Ascending aorta (tissue), 2 donors: ENCODE measurements at regions not wholly inside any gene's neighbourhood (a gene's known extent, or its start where the extent isn't known, plus 50 kb on each side); places are given as distances from the start of the nearest gene placed in this dataset.

Experiments
- DNase-seq, 2 donors: peaks; one replicate each; pipeline ENCODE4 v3.0.0-alpha.2; 2019; ENCODE audit warnings: low spot score in 2 of 2
- H3K27ac ChIP-seq, 2 donors: fragments of 200-600 bp; sonication (generic); one replicate each; pipeline ENCODE4 v1.5.1; 2016 to 2017; ENCODE audit warnings: mild to moderate bottlenecking in 1 of 2
- H3K27me3 ChIP-seq: fragments of 200-600 bp; sonication (generic); one replicate; pipeline ENCODE4 v1.5.1; 2017
- H3K36me3 ChIP-seq, 2 donors: fragments of 200-600 bp; sonication (generic); one replicate each; pipeline ENCODE4 v1.5.1; 2016
- H3K4me1 ChIP-seq, 2 donors: fragments of 200-600 bp; sonication (generic); one replicate each; pipeline ENCODE4 v1.5.1; 2016 to 2017; ENCODE audit warnings: mild to moderate bottlenecking in 1 of 2
- H3K4me3 ChIP-seq, 2 donors: fragments of 200-600 bp; sonication (generic); one replicate each; pipeline ENCODE4 v1.5.1; 2016 to 2017; ENCODE audit warnings: mild to moderate bottlenecking in 1 of 2
- H3K9me3 ChIP-seq, 2 donors: fragments of 200-600 bp; sonication (generic); one replicate each; pipeline ENCODE4 v1.5.1; 2016
- intact Hi-C: fragments of 100-400 bp; cut with DNase I; formaldehyde crosslinking; loops from one replicate; pipeline ENCODE4 v1.15.1; 2023
- TF ChIP-seq, protein P1 (sequence below), 3 experiments: fragments of 200-600 bp in 2 of 3; fragments of 450-650 bp in 1 of 3; sonication (generic) in 2 of 3; IDR thresholded peaks; one replicate each; pipeline ENCODE4 v1.5.1; 2016 to 2019; ENCODE audit warnings: antibody characterized with exemption in 3 of 3, mild to moderate bottlenecking in 1 of 3, moderate library complexity in 1 of 3

DNA sequence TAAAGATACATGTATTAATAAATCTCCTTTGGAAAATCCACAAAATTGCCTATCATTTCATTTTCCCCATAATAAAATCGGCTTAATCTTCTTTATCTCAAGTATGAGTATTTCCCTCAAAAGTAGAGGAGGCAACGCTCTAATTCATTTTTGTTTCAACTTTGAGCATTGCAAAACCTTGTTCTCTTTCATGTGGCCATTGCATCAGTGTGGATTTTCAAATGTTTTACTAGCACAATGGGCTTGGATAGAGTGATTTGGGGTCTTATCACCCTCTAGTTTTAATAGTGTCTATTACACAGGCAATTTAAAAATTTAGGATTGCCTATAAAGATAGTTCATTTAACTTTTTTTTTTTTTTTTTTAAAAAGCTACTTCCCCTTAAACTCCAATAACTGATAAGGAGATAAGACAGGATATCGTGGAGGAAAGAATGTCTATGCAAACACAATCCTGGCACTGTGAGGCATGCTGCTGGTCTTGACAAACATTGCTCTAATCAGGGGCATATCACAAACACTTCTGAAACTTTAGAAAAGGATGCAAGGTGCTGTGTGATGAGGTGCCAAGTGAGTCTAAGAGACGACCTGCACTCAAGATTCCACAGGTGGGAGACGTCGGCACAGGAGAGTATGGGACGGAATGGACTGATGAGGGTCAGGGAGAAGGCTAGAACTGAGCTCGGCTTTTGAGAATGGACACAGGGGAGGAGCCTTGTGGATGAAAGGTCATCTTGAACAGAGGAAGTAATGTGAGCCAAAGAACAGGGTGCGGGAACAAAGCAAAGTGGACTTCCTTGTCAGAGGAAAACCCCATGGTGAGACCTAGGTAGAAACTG lies 199.7 kb downstream of the IRS2 start:
- DNase-seq: no peak
- Histone ChIP-seq H3K9me3 (no peaks in the 10 kb centered on the region), H3K36me3 (no peaks in the 10 kb centered on the region), H3K4me3 (no peak overlapping the region), H3K27ac (no peak overlapping the region), H3K27me3 (no peaks in the 10 kb centered on the region), H3K4me1 (no peaks in the 10 kb centered on the region)
- intact Hi-C loops: no loop called here
- TF ChIP-seq, protein P1, sequence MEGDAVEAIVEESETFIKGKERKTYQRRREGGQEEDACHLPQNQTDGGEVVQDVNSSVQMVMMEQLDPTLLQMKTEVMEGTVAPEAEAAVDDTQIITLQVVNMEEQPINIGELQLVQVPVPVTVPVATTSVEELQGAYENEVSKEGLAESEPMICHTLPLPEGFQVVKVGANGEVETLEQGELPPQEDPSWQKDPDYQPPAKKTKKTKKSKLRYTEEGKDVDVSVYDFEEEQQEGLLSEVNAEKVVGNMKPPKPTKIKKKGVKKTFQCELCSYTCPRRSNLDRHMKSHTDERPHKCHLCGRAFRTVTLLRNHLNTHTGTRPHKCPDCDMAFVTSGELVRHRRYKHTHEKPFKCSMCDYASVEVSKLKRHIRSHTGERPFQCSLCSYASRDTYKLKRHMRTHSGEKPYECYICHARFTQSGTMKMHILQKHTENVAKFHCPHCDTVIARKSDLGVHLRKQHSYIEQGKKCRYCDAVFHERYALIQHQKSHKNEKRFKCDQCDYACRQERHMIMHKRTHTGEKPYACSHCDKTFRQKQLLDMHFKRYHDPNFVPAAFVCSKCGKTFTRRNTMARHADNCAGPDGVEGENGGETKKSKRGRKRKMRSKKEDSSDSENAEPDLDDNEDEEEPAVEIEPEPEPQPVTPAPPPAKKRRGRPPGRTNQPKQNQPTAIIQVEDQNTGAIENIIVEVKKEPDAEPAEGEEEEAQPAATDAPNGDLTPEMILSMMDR (IDR thresholded peaks at IDR 0.05): no peak

DNA sequence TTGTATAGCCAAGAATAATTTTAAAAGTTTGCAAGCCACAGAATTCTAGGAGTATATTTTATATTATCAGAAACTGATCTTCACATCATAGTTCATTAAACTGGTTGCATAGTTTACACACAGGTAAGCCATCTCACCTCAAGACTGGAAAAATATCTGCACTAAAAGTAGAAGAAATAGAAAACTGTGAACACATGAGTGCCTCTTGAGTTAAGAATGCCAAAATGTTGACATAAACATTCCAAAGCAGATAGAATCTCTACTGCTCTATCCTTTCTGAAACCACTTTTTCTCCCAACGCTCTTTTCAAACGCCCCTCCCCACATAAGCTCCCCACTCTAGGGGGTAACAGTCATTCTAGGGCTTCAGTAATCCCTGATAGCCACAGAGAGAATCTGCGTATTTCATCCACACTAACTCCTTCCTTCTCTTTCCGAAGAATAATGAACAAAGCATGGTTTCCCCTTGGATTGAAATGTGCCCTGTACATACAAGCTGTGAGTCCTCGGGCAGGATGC lies 201.5 kb downstream of the IRS2 start:
- Histone ChIP-seq H3K27me3 (no peaks in the 10 kb centered on the region), H3K9me3 (no peaks in the 10 kb centered on the region), H3K4me1 (no peaks in the 10 kb centered on the region), H3K4me3 (no peak overlapping the region), H3K27ac (no peak overlapping the region), H3K36me3 (no peaks in the 10 kb centered on the region)
- no peak for DNase-seq
- intact Hi-C loops: no loop called here
- TF ChIP-seq, protein P1 (IDR thresholded peaks at IDR 0.05): no peak

DNA sequence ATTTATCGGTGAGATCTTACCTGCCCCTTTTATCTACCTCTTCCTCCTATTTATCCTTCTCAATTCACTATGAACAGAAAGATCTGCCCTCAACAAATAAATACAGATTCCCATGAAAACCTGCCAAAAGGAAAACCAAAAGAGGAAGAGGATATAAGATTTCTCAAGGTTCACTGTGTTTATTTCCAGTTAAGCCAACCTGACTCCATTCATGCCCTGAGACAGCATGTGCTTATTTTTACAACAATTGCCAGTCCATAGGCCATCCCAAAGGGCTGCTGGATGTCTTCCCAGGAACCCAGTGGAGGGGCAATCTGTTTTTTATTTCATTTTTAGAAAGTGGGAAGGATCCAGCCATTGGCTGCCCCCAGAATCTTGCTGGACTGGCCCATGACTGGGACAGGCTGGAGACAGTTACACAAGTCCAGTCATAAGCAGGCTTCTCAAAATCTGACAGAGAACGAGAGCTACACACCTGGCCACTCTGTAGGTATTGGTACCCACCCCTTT lies 209.1 kb downstream of the IRS2 start:
- Histone ChIP-seq H3K36me3 (no peaks in the 10 kb centered on the region), H3K27me3 (no peaks in the 10 kb centered on the region), H3K4me3 (no peak overlapping the region), H3K27ac (no peak overlapping the region), H3K4me1 (no peaks in the 10 kb centered on the region), H3K9me3 (no peaks in the 10 kb centered on the region)
- intact Hi-C loops: no loop called here
- TF ChIP-seq, protein P1 (IDR thresholded peaks at IDR 0.05): no peak
- no peak for DNase-seq

DNA sequence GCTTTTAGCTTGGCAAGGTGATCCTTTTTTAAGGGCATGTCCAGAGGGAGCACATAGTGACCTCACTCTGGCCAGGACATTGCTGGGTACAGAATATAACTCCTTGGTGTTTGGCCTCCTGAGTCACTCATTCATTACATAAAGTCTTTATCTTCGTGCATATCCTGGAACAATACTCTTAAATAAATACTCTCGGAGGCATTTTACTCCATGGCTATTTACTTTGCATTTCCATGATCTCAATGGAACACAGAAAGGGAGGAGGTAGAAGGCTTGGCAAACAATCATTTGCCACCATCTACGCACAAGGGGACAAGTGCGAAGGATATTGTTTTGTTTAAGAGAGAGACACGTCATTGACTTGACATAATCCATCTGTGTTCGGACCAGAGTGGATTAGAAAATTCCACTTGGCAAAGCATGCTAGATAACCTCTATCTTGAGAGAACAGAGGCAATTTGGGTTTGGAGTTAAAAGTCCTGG lies 210.0 kb downstream of the IRS2 start:
- TF ChIP-seq, protein P1 (IDR thresholded peaks at IDR 0.05): no peak

DNA sequence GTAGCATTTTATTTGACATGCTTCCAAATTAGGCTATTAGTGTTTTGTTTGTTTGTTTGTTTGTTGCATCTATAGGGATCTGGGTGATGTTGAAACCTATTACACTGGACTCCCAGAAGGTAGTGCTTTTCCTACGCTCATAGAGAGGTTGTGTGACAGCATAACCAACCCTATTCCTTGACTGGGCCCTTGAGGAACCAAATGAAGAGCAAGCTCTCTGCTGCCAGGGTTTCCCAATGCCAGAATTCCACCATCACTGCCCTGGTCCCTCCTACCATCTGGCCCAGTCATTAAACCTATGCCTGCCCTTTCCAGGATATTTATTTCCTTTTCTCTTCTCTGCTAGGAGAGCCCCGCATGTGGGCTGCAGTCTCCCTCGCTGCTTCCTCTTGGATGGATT lies 210.6 kb downstream of the IRS2 start:
- no peaks in the 10 kb centered on the region for H3K36me3 ChIP-seq
- DNase-seq: no peak
- H3K27ac ChIP-seq: no peak overlapping the region
- TF ChIP-seq, protein P1 (IDR thresholded peaks at IDR 0.05): no peak
- intact Hi-C loops: no loop called here
- H3K4me1 ChIP-seq: no peaks in the 10 kb centered on the region
- H3K27me3 ChIP-seq: no peaks in the 10 kb centered on the region
- no peak overlapping the region for H3K4me3 ChIP-seq
- no peaks in the 10 kb centered on the region for H3K9me3 ChIP-seq

More for the DNA sequence above, 210.0 kb downstream of the IRS2 start:
- no peak for DNase-seq
- Histone ChIP-seq H3K36me3 (no peaks in the 10 kb centered on the region), H3K27ac (no peak overlapping the region), H3K4me3 (no peak overlapping the region), H3K9me3 (no peaks in the 10 kb centered on the region), H3K27me3 (no peaks in the 10 kb centered on the region), H3K4me1 (no peaks in the 10 kb centered on the region)
- intact Hi-C loops: no loop called here
